ENCODE measurements at regions not wholly inside any gene's neighbourhood (a gene's known extent, or its start where the extent isn't known, plus 50 kb on each side); places are given as distances from the start of the nearest gene placed in this dataset.

DNA sequence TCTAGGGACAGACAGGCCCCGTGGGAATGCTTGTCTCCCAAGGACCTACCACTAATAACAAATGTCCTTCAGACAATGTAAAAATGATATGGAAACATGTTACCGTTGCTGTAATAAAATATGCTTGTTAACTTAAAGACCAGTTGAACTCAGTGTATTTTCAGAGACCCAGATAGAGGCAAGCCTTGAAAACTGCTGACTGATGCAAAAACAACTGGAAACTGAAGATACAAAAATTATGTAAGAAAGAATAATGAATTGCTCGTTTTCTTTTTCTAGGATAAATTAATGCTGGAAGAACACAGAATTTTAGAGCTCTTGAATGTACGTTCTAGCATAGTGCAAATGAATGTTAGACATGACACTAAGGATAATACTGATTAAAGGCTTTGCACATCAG is 311.5 kb upstream of the MAN1A1 start:
- DNase-seq (ENCODE audit: low read depth in 2 of 2), result no peak

DNA sequence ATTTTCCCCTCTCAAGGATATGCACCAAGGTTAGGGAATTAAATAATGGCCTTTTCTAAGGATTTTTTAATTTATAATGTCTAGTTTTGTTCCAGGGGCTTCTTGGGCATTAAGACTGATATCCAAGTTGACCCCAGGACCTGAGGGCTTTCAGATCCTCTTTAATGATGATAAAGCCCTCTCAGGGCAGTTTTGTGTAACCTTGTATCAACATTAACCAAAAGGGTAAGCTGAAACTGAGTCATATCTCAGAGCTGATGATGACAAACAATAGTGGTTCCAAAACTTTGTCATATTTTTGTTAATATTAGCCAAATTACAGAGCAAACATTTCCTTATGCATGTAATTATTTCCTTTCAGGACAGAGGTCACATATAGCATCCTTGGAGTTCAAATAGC is 309.4 kb upstream of the MAN1A1 start:
- no peak for DNase-seq (ENCODE audit: low read depth in 2 of 2)

DNA sequence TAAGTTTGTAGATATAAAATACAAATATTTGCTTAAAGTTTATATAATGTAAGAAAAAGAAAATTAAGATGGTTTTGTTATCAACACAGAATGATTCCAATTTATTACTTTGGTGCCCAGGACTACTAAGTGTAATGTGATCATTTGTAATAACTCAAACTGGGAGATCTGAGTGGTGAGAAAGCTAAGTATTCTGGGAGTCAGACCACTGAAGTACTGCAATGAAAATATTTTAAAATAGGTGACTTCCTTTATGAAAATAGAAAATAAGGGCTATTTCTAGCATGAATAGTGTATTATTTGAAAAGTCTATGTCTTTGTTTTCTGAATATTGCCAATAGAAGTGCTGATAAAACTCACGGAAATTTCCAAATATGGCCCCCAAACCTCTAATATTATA is 305.6 kb upstream of the MAN1A1 start:
- DNase-seq (ENCODE audit: low read depth in 2 of 2), result no peak

GRCh38 chr6:119653329-119653728 is 303.8 kb upstream of the MAN1A1 start:
- no peak for DNase-seq (ENCODE audit: low read depth in 2 of 2)

DNA sequence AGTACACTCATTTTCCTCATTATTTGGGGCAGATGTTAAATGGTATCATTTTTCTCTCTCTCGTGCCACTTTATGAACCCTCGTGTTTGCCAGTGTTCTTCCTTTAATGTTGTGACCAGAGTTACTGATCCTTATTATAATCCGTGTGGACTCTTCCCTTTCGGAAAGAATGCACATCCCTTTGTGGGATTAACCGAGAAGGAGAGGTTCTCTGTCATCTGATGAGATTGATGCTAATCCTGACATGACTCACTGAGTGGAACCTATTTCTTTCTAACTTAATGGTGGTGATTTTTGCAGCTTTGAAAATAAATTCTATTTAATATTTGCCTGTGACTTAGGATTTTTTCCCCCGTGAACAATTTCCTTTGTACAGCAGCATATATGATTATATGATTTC is 300.0 kb upstream of the MAN1A1 start:
- DNase-seq (ENCODE audit: low read depth in 2 of 2), result no peak

- no peak for DNase-seq (ENCODE audit: low read depth in 2 of 2)
Observed at GRCh38 chr6:119647309-119647708, 297.7 kb upstream of the MAN1A1 start.

GRCh38 chr6:119643876-119644275 is 294.3 kb upstream of the MAN1A1 start:
- DNase-seq (ENCODE audit: low read depth in 2 of 2), result no peak

DNA sequence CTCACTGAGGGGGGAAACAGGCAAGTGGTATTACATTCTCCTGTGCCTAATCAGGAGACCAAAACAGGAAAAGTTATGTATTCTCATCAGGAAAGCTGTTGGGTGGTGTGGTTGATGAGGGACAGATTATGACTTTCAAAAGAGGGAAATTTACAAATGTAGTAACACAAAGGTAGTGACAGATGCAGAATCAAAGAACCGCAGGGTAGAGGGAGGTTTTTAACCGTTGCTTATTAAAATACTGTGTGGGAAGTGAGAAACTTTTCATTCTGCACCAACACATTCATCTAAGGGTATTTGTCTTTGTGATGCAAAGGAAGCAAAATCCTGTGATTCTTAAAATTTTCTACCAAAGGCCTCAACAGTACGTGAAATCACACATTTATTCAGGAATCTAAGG is 288.2 kb upstream of the MAN1A1 start:
- DNase-seq (ENCODE audit: low read depth in 2 of 2), result no peak

DNA sequence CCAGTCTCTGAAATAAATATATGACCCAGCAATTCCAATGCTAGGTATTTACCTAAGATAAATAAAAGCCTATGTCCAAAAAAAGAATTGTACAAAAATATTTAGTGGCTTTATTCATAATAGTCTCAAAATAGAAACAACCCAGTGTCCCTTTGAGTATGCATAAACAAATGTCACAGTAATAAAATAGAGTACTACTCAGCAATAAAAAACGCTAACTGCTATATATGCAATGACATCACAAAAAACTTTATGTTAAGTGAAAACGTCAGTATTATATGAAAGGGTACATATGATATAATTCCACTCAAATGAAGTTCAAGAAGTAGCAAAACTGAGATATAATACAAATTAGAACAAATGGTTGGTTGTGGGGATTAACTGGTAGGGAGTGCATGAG is 286.5 kb upstream of the MAN1A1 start:
- no peak for DNase-seq (ENCODE audit: low read depth in 2 of 2)

- no peak for DNase-seq (ENCODE audit: low read depth in 2 of 2)
Observed at GRCh38 chr6:119633461-119633860, 283.9 kb upstream of the MAN1A1 start.

GRCh38 chr6:119630561-119631192 is 281.1 kb upstream of the MAN1A1 start:
- no peak for DNase-seq (ENCODE audit: low read depth in 2 of 2)

DNA sequence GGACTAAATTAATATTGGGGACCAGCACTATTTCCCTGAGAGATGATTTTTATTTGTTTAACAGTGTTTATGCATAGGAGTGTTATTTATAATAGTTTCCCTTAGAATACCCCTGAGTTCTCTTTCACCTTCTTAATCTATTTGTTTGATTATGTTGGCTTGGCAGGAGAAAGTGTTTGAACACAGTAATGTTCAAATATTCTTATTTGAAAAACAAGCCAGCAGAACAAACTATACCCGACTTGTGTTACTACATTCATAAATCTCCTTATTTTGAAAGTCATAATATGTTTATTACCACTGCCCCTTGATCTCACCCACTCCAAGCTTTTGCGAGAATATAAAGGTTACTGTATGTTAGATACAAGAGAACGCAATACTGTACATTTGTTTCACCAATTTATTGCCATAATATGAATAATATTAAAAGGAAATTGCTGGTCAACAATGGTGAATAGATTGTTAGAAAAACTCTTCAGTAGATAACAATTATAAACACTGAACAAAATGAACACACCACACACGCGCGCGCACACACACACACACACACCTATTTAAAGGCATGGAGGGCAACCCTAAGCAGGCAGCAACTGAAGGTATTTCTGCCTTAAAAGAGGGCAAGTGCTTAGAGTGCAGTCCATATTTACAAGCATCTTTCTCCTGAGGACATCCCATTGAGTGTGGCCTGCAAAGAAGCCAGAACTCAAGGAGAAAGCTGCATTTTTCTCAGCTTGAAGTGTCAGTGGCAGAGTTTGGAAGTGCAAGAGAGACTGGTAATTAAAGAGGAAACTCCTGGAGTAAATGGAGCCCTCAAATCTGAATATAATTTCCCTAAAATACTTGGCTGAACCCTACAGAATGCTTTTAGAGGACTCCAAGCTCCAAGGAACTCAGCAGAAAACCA is 279.4 kb upstream of the MAN1A1 start:
- no peak for DNase-seq (ENCODE audit: low read depth in 2 of 2)

- no peak for DNase-seq (ENCODE audit: low read depth in 2 of 2)
Observed at GRCh38 chr6:119627908-119628669, 278.5 kb upstream of the MAN1A1 start.

DNA sequence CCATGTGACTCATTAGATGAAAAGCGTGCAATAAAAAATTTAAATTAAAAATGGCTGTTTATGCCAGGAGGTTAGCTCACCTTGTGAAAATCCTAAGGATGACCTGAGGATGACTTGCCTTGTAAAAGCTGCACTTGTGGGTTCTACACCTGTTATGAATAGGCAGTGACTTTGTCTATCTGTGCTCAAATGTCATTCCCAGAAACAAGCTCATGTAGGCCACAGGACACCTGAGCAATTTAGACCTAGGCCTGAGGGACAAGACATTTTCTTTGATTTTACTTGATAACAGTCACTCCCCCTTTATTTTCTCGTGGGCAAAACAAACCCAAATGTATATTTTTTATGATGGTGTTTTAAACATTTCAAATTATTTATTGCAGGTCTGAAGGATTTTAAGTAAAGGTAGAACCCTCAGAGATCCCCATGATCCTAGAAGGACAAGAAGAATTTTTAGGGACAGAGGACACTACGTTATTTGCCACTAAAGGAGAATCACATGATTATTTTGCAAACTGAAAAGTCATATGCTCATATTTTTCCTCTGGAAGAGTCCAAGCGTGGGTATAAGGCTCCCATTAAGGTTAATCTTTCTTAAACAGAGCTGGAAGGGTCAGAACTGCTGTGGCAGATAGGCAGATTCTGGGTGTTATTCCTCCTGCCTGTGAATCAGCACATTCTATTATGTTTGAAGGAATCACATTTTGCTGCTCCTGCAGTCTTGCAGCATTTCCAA is 277.5 kb upstream of the MAN1A1 start:
- no peak for DNase-seq (ENCODE audit: low read depth in 2 of 2)

- no peak for DNase-seq (ENCODE audit: low read depth in 2 of 2)
Observed at GRCh38 chr6:119620846-119621555, 271.4 kb upstream of the MAN1A1 start.

- no peak for DNase-seq (ENCODE audit: low read depth in 2 of 2)
Observed at GRCh38 chr6:119614138-119614537, 264.6 kb upstream of the MAN1A1 start.

DNA sequence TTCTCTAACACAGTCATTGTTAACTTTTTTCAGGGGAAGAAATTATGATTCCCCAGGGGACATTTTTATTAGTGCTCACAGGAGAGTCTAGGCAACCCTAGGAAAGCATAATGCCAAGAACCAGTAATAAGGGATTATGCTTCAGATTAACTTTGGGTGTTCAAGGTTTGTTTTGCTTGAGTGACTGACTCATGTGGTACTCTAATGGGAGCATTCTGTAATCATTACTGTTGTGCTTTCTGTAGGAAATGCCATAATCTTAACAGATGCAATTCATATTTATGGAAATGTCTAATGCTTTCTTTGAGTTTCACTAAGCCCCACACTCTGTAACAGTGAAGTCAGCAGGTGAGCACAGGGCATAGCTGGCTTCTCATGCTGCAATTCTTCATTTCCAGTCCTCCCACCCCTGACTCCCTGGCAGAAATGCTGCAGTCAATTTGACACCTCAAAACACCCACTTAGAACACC is 263.4 kb upstream of the MAN1A1 start:
- no peak for DNase-seq (ENCODE audit: low read depth in 2 of 2)

- no peak for DNase-seq (ENCODE audit: low read depth in 2 of 2)
Observed at GRCh38 chr6:119612176-119612891, 262.8 kb upstream of the MAN1A1 start.

DNA sequence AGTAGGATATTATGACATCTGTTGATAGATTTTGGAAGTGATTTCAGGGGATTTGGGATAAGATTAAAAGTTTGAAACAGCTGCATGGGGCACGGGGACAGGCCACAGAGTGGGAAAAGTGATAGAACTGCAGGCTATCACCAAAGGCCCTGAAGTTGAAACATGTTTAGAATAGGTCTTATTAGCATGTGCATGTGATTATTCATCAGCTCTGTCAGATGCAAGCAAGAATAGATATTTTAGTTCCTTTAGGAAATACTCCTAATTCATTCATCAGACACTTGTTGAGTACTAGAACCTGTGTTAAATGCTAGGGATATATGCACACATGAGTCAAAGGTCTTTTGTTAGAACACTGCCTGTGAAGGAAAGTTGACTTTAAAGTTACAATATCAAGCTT is 261.2 kb upstream of the MAN1A1 start:
- DNase-seq (ENCODE audit: low read depth in 2 of 2), result no peak

DNA sequence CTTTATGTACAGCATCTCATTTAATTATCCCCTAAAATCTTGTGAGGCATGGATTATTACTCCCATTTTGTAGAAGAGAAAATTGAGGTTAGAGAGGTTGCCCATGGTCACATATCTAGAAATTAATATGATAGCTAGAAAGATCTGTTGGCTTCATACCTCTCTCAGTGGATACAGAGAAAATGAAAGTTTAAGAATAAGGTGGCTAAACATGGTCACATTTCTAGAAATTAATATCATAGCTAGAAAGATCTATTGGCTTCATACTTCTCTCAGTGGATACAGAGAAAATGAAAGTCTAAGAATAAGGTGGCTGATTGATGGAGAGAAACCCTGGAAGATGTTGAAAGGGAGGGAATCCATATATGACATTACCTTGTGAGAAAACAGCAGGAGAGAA is 260.7 kb upstream of the MAN1A1 start:
- no peak for DNase-seq (ENCODE audit: low read depth in 2 of 2)

DNA sequence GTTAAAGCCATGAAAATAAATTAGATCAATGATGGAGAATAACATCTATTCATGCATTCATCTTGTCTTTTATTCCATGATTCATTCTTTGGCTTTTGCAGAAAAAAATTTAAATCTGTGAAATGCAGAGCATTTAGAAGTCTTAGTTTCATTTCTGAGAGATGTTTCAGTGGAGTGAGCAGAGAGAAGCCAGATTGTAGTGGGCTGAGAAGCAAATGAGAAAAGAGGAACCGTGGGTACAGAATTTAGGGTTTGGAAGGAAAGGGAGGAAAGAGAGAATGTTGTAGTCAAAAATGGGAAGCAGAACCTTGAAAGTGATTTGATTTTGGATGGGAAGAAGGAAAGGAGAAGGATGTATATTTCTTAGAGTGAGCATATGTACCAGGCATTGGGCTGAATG is 260.3 kb upstream of the MAN1A1 start:
- no peak for DNase-seq (ENCODE audit: low read depth in 2 of 2)
